Femur (tissue), 1 donor: ENCODE measurements at regions not wholly inside any gene's neighbourhood (a gene's known extent, or its start where the extent isn't known, plus 50 kb on each side); places are given as distances from the start of the nearest gene placed in this dataset.
"Not testable (repeated sequence)": the region's sequence is repeated elsewhere in the genome, so short reads cannot be mapped to it uniquely, and the experiment has no call there.

ENCODE experiments used
- DNase-seq: peaks from one replicate; pipeline ENCODE4 v3.0.0-alpha.2; 2017

DNA sequence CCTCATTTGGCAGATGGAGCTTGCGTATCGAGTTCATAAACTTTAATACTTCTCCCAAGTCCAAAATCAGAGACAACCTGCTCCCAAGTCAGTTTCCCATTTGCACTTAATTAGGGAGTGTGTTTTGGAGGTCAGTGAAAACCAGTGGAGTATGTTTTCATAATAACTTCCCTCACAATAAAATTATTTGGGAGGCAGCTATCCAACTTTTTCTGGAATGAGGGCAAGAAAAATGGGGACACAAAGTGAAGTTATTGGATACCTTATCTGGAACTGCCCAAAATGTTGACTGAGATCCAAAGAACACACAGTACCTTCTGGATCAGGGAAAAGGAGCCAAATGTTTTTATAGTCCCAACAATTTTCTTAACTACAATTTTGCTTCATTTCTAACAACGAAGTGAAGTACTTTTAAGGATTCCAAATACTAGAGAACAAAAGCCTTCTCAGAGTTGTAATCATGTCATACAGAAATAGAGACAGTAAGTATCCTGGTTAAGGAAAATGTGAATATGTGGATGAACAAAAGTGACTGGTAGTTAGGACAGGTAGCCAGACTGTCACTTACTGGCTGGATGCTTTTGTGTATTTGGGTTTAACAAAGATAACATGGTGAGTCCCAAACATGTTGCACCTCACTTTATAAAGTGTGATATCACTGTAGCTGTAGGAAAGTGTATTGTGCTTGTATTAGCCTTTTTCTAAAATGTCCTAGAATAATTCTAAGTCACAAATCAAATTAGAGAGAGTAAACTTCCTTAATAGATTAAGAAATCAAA, 325.0 kb downstream of the HLX start:
- no peak for DNase-seq

DNA sequence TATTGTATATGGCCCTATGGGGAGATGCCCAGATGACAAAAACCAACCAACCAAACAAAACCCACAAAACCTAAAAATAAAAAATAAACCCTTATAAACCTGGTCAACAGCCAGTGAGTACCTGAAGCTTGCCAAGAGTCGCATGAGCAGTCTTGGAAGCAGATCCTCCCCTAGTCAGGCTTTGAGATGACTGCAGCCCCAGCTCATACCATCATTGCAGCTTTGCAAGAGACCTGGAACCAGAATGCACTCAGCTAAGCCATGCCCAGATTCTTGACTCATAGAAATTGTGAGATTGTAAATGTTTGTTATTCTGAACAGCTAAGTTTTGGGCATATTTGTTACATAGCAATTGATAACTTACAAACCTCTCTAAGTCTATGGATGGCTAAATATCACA, 326.8 kb downstream of the HLX start:
- DNase-seq = no peak

DNA sequence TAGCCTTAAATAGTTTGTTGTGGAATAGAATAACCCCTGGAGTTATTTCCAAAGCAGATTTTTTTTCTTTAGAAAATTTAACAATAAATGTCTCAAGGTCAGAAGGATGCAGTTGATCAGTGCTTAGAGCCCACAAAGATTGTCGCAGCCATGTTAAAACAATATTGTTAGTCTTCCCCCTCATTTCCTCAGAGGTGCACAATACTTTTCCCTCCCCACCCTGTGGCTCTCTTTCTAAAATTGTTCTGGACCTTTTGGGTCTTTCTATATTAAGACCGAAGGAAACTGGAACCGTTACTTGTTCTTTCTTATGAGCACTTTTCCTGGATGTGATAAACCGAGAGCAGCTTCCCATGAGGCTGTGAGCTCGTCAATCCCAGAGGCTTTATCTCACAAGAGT, 333.7 kb downstream of the HLX start:
- no peak for DNase-seq

DNA sequence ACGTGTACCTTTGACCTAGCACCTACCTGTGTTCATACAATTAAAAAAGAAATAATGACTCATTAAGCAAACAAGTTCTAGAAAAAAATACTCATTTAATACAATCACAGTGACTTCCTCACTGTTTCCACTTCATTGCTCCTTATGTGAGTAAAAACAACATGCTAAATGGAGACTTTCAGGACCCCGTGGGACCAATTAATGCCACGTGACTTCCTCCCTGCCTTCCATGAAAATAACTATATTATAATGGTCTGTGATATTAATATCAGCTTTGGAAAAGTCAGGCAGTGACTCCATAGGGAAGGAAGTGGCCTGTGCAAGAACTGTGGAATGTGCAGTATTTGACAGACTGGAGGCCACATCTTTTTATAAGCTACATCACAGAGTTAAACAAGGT, 337.8 kb downstream of the HLX start:
- DNase-seq = peak; percentile 75

- no peak for DNase-seq
Observed at GRCh38 chr1:221223281-221223680, 344.0 kb downstream of the HLX start.

DNA sequence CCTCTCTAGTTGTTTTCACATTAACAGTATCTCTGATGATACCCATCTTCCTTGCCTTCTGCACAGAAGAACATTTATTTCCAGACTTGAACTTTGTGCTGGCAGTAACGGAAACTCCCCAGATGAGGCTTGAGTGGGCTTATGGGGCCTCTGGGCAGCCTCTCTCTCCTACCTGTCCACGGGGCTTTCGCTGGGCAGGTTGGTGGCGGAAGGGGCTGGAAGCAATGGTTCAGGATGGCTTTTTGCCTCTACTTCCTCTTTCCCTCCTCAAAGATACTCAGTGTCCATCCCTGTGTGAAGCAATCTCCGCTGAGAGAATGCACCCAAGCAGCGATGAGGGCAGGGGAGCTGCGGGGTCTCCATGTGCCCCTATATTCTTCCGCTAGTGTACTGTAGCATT, 348.2 kb downstream of the HLX start:
- DNase-seq = no peak

- DNase-seq = no peak
Observed at GRCh38 chr1:221227872-221228337, 348.7 kb downstream of the HLX start.

GRCh38 chr1:221228594-221228993, 349.4 kb downstream of the HLX start:
- DNase-seq = no peak

DNA sequence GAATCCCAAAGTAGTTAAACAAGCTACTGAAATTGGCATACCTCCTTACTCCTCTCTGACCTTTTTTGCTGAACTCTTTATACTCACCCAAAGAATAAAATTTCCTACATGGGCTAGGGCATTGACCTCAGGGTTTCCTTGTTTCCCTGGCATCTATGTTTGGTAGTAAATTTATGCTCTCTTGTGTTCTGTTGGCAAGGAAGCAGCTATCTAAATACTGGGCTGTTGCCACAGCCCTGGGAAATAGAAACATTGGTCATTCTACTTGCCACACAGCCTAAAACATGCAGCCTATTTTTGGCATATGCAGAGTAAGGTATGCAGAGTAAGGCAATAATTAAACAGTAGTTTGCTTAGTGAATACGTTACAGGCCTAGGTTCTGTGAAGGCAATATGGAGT, 351.4 kb downstream of the HLX start:
- peak; percentile 63 for DNase-seq

DNA sequence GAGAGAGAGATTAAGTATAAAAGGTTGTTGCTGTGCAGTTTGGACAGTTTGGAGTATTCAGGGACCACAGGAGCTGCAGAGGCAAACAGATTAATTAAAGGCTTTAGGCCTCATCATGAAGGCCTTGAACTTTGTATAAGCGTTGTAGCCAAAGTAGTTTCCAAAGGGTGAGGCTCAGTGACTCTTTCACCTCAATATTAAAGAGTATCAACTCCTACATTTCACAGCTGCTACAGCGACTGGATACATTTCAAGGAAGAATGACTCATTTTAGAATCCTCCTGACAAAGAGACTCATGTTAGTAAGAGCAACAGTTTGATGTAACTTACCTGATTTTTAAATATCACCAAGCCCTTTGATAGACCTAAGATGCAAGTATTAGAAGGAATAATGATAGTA, 355.5 kb downstream of the HLX start:
- DNase-seq = no peak

GRCh38 chr1:221237587-221237986, 358.3 kb downstream of the HLX start:
- no peak for DNase-seq

- no peak for DNase-seq
Observed at GRCh38 chr1:221239181-221239580, 359.9 kb downstream of the HLX start.

- peak; percentile 59 for DNase-seq
Observed at GRCh38 chr1:221239792-221240191, 360.5 kb downstream of the HLX start.

DNA sequence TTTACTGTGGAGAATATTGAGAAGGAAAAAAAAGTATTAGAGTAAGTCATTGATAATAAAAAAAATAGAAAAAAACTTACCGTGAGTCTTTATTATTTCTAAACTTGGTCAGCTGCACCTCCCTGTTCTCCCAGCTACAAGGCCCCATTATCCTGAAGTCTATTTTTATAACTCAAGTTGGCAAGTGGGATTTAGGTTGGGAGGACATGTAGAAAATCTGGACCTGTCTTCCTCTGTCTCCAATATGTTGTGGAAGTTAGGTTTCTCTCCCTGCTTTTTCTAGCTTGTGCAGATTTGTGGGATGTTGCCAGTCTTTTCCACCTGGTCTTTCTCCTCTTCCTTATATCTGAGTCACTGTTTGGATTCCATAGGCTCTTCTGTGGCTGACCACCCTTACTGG, 361.4 kb downstream of the HLX start:
- DNase-seq = no peak

DNA sequence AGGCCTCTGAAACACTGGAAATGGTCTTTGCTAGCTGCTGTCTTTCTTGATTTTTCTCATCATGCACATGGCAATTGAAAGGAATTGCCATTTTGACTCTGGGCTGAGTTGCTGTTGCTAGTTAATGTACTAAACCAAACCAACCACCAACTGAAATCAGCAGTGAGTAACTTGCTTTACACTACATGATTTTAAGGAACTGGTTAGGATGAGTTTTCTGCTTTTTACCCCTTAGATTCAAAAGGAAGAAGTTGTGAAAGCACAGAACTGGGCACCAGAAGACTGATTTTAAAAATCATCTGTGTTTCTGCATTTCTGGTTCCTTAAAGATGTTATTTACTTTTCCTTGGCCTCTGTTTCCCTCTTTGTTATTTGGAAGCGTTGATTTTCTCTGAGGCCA, 361.9 kb downstream of the HLX start:
- DNase-seq = no peak

DNA sequence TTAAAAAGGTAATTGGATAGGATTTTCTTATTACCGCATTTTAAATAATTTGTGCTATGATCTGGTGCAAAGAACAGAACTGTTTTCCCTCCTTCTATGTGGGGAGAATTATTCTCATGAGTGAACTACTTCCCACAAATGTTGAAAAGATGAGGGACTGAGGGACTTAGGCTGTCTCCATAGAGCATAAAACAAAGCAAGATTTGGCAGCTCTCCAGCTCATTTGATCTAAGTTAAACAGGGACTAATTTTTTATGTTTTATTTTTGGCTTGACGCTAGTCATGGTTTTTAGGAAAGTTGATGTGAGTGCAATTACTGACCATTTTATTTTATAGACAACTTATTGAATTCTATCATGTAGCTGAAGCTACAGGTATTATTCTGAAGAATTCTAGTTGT, 362.3 kb downstream of the HLX start:
- no peak for DNase-seq

GRCh38 chr1:221246067-221246466, 366.8 kb downstream of the HLX start:
- no peak for DNase-seq

- DNase-seq = no peak
Observed at GRCh38 chr1:221246628-221247415, 367.6 kb downstream of the HLX start.

DNA sequence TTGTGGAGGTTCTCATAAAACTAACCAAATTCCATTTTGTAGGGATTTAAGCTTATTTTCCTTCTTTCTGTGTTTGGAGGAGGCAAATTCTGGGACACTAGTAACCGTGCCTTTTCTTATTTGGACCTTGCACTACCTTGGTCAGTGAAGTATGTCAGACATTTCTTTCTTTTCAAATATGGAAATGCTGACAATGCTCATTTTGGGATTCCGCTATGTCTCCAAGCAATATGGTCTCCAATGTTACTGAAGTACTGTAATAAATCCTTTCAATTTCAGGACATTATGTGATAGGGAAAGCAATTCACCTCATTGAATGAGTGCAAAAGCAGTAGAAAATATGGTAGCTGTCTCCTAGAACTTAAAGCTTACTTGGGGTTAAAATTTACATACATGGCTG, 372.3 kb downstream of the HLX start:
- no peak for DNase-seq

DNA sequence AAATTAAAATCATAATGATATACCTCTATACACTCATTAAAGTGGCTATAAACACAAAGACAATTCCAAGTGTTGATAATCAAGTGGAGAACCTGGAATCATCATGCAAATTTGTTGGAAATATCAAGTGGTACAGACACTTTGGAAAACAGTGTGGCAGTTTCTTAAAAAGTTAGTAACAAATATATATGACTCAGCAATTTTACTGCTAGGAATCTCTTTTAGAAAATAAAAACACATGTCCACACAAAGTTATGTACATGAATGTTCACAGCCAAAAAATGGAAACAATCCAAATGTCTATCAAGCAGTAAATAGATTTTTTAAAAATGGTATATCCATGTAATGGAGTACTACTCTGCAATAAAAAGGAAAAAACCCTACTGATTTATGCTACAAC, 375.6 kb downstream of the HLX start:
- DNase-seq = no peak

GRCh38 chr1:221256773-221257172, 377.5 kb downstream of the HLX start:
- no peak for DNase-seq

- DNase-seq = not testable (repeated sequence)
Observed at GRCh38 chr1:221257548-221257947, 378.3 kb downstream of the HLX start.

GRCh38 chr1:221262677-221263076, 383.4 kb downstream of the HLX start:
- not testable (repeated sequence) for DNase-seq
